ENCODE measurements at regions not wholly inside any gene's neighbourhood (a gene's known extent, or its start where the extent isn't known, plus 50 kb on each side); places are given as distances from the start of the nearest gene placed in this dataset.

GRCh38 chr1:106875622-106876021, 180.9 kb upstream of the PRMT6 start:
- peak; percentile 9 for DNase-seq (ENCODE audit: low spot score)
- no peak for TF ChIP-seq CTCF (IDR thresholded peaks at IDR 0.05; ENCODE audit: extremely low read depth, insufficient read depth, missing control alignments)
- in situ Hi-C loops (cut with MboI; ENCODE audit: low pct_unique_long_range_greater_than_20kb, low sequenced_read_pairs, unreplicated experiment): no loop called here

- DNase-seq (ENCODE audit: low spot score): no peak
- in situ Hi-C loops (cut with MboI; ENCODE audit: low pct_unique_long_range_greater_than_20kb, low sequenced_read_pairs, unreplicated experiment): no loop called here
- no peak for TF ChIP-seq CTCF (IDR thresholded peaks at IDR 0.05; ENCODE audit: extremely low read depth, insufficient read depth, missing control alignments)
Observed at GRCh38 chr1:106876384-106876783, 180.1 kb upstream of the PRMT6 start.

GRCh38 chr1:106879538-106879937, 176.9 kb upstream of the PRMT6 start:
- in situ Hi-C loops (cut with MboI; ENCODE audit: low pct_unique_long_range_greater_than_20kb, low sequenced_read_pairs, unreplicated experiment): no loop called here
- no peak for DNase-seq (ENCODE audit: low spot score)
- TF ChIP-seq CTCF (IDR thresholded peaks at IDR 0.05; ENCODE audit: extremely low read depth, insufficient read depth, missing control alignments): no peak

GRCh38 chr1:106880226-106880625, 176.2 kb upstream of the PRMT6 start:
- DNase-seq (ENCODE audit: low spot score): no peak
- in situ Hi-C loops (cut with MboI; ENCODE audit: low pct_unique_long_range_greater_than_20kb, low sequenced_read_pairs, unreplicated experiment): no loop called here
- no peak for TF ChIP-seq CTCF (IDR thresholded peaks at IDR 0.05; ENCODE audit: extremely low read depth, insufficient read depth, missing control alignments)

- in situ Hi-C loops (cut with MboI; ENCODE audit: low pct_unique_long_range_greater_than_20kb, low sequenced_read_pairs, unreplicated experiment): no loop called here
- DNase-seq (ENCODE audit: low spot score): no peak
- no peak for TF ChIP-seq CTCF (IDR thresholded peaks at IDR 0.05; ENCODE audit: extremely low read depth, insufficient read depth, missing control alignments)
Observed at GRCh38 chr1:106883208-106883607, 173.3 kb upstream of the PRMT6 start.

GRCh38 chr1:106889059-106889458, 167.4 kb upstream of the PRMT6 start:
- in situ Hi-C loops (cut with MboI; ENCODE audit: low pct_unique_long_range_greater_than_20kb, low sequenced_read_pairs, unreplicated experiment): no loop called here
- no peak for TF ChIP-seq CTCF (IDR thresholded peaks at IDR 0.05; ENCODE audit: extremely low read depth, insufficient read depth, missing control alignments)
- no peak for DNase-seq (ENCODE audit: low spot score)

- no peak for TF ChIP-seq CTCF (IDR thresholded peaks at IDR 0.05; ENCODE audit: extremely low read depth, insufficient read depth, missing control alignments)
- in situ Hi-C loops (cut with MboI; ENCODE audit: low pct_unique_long_range_greater_than_20kb, low sequenced_read_pairs, unreplicated experiment): no loop called here
- no peak for DNase-seq (ENCODE audit: low spot score)
Observed at GRCh38 chr1:106889583-106889982, 166.9 kb upstream of the PRMT6 start.

Data from GM13977 (cell line).